PC-9 (cell line): ENCODE measurements at regions not wholly inside any gene's neighbourhood (a gene's known extent, or its start where the extent isn't known, plus 50 kb on each side); places are given as distances from the start of the nearest gene placed in this dataset.

Experiments
- BruUV-seq: library from RNA; stranded (reverse); fragments of 400-500 nt; replicated peaks from 2 replicates; lab custom pipeline; 2021; lab: Mats Ljungman, UMichigan
- CTCF ChIA-PET: fragments of 300-600 bp; sonication (Branson Sonifier 250); formaldehyde crosslinking; loops from one replicate; lab custom pipeline; 2022; ENCODE audit warnings: antibody characterized with exemption; lab: Charles Lee
- POLR2A ChIA-PET: fragments of 300-600 bp; sonication (Branson Sonifier 250); formaldehyde crosslinking; loops from one replicate; lab custom pipeline; 2022; ENCODE audit warnings: antibody characterized with exemption; ENCODE audit not compliant: unreplicated experiment; lab: Charles Lee
- DNase-seq, 2 experiments: peaks; one replicate each; pipeline versions ENCODE4 v3.0.0 to v3.0.0-alpha.2; 2015 to 2022; ENCODE audit warnings: mixed read lengths in 1 of 2
- H2AFZ ChIP-seq: fragments of 200-600 bp; sonication (generic); 2 replicates; pipeline ENCODE4 v1.8.1; 2017; ENCODE audit warnings: antibody characterized with exemption
- H3F3A ChIP-seq: fragments of 200-600 bp; sonication (generic); 2 replicates; pipeline ENCODE4 v1.8.1; 2017; ENCODE audit warnings: antibody characterized with exemption, mild to moderate bottlenecking, low read depth; ENCODE audit not compliant: insufficient read depth
- H3K27ac ChIP-seq: fragments of 200-600 bp; sonication (generic); 2 replicates; pipeline ENCODE4 v1.6.1; 2016; ENCODE audit warnings: mixed run types
- H3K27me3 ChIP-seq: fragments of 200-600 bp; sonication (generic); 2 replicates; pipeline ENCODE4 v1.6.1; 2016; ENCODE audit warnings: low read depth, mixed run types; ENCODE audit not compliant: insufficient read depth
- H3K36me3 ChIP-seq: fragments of 200-600 bp; sonication (generic); 2 replicates; pipeline ENCODE4 v1.6.1; 2016; ENCODE audit warnings: low read depth, mixed run types
- H3K4me1 ChIP-seq: fragments of 200-600 bp; sonication (generic); replicated peaks from 2 replicates; pipeline ENCODE4 v1.6.1; 2016; ENCODE audit warnings: mixed run types; ENCODE audit not compliant: insufficient read depth
- H3K4me2 ChIP-seq: fragments of 200-600 bp; sonication (generic); 2 replicates; pipeline ENCODE4 v1.6.1; 2017; ENCODE audit warnings: mixed run types
- H3K4me3 ChIP-seq: fragments of 200-600 bp; sonication (generic); 2 replicates; pipeline ENCODE4 v1.6.1; 2016; ENCODE audit warnings: mixed run types
- H3K79me2 ChIP-seq: fragments of 200-600 bp; sonication (generic); 2 replicates; pipeline ENCODE4 v1.6.1; 2017; ENCODE audit warnings: low read depth, mixed run types
- H3K9me2 ChIP-seq: fragments of 200-600 bp; sonication (generic); 2 replicates; pipeline ENCODE4 v1.8.1; 2017; ENCODE audit warnings: mild to moderate bottlenecking; ENCODE audit not compliant: insufficient read depth
- H3K9me3 ChIP-seq: fragments of 200-600 bp; sonication (generic); 2 replicates; pipeline ENCODE4 v1.8.1; 2016; ENCODE audit warnings: low read depth; ENCODE audit not compliant: insufficient read depth
- H4K20me1 ChIP-seq: fragments of 200-600 bp; sonication (generic); 2 replicates; pipeline ENCODE4 v1.8.1; 2017; ENCODE audit not compliant: insufficient read depth
- EZH2 ChIP-seq: fragments of 200-600 bp; sonication (generic); IDR thresholded peaks from 2 replicates; pipeline ENCODE4 v1.8.0; 2017; ENCODE audit warnings: antibody characterized with exemption, low read depth
- intact Hi-C: fragments of 100-400 bp; cut with micrococcal nuclease; formaldehyde crosslinking; loops from one replicate; pipeline ENCODE4 v1.10.0; 2022; ENCODE audit not compliant: unreplicated experiment
- TF ChIP-seq, protein P1 (sequence below): fragments of 200-600 bp; sonication (generic); conservative IDR thresholded peaks from 2 replicates; pipeline ENCODE4 v1.6.1; 2017; ENCODE audit warnings: mixed run types, antibody characterized with exemption, mild to moderate bottlenecking, moderate library complexity

DNA sequence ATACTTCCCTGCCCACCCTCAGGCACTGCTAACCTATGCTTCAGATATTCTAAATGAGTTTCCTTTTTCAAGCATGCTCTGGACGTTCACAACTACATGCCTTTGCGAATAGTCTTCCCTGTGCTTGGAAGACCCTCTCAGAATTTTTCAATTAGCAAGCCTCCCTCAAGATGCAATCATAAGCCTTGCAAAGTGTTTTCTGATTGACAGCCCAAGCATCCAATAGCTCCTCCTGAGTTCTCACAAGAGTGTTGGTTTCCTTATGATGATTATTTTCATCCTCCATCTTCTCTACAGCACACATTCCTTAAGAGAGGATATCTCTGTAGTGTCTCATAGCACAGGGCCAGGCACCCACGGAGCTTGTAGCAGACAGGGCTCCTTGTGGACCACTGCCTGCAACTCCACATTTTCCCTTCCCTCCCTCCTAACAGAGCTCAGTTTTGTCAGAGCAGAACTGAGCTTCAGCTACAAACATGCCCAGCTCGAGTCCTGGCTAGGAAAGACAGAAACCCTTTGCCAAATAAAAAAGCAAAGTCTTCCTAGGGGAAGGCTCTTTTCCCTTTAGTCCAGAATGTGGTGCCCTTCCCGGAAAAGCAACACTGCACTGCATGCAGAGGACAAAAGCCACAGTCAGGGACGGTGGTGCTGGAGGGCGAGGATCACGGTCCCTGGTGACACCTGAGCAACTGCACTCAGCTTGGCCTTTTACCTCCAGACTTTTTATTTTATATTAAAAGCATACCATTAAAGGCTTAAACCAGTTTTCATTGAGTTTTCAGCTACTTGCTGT is 819.8 kb upstream of the ID2 start:
- BruUV-seq, result no TSS peak
- no peaks in the 10 kb centered on the region for H3K9me2 ChIP-seq
- peaks cover 3% of the 10 kb centered on the region; the same call in 1 of the 2 replicates for H4K20me1 ChIP-seq
- no peaks in the 10 kb centered on the region for H3K4me1 ChIP-seq
- no peaks in the 10 kb centered on the region for H3K9me3 ChIP-seq
- no peak overlapping the region for H3K4me3 ChIP-seq
- ChIA-PET POLR2A (no interaction called here), CTCF (no interaction called here)
- intact Hi-C loops, result no loop called here
- no peak overlapping the region for H3K4me2 ChIP-seq
- H3K79me2 ChIP-seq, result no peaks in the 10 kb centered on the region
- no peak for TF ChIP-seq EZH2
- TF ChIP-seq, protein P1, sequence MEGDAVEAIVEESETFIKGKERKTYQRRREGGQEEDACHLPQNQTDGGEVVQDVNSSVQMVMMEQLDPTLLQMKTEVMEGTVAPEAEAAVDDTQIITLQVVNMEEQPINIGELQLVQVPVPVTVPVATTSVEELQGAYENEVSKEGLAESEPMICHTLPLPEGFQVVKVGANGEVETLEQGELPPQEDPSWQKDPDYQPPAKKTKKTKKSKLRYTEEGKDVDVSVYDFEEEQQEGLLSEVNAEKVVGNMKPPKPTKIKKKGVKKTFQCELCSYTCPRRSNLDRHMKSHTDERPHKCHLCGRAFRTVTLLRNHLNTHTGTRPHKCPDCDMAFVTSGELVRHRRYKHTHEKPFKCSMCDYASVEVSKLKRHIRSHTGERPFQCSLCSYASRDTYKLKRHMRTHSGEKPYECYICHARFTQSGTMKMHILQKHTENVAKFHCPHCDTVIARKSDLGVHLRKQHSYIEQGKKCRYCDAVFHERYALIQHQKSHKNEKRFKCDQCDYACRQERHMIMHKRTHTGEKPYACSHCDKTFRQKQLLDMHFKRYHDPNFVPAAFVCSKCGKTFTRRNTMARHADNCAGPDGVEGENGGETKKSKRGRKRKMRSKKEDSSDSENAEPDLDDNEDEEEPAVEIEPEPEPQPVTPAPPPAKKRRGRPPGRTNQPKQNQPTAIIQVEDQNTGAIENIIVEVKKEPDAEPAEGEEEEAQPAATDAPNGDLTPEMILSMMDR, result no peak
- H3K27me3 ChIP-seq, result no peaks in the 10 kb centered on the region
- H3F3A ChIP-seq, result no peaks in the 10 kb centered on the region
- no peak overlapping the region for H2AFZ ChIP-seq
- H3K27ac ChIP-seq, result no peak overlapping the region
- H3K36me3 ChIP-seq, result no peaks in the 10 kb centered on the region
- no peak for DNase-seq

DNA sequence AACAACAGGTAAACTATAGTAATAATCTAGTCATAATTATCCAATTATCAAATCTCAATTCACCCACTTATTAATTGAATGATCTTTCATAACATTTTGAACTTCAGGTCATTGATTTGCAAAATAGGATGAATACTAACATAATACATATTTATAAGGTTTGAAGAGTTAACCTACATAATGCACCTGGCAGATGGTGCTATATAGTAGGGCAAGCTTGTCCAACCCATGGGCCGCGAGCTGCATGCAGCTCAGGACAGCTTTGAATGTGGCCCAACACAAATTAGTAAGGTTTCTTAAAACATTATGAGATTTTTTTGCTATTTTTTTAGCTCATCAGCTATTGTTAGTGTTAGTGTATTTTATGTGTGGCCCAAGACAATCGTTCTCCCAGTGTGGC is 815.8 kb upstream of the ID2 start:
- Histone ChIP-seq H3K27ac (no peak overlapping the region), H3K4me1 (no peaks in the 10 kb centered on the region), H2AFZ (no peak overlapping the region), H3F3A (no peaks in the 10 kb centered on the region), H4K20me1 (peaks cover 3% of the 10 kb centered on the region; the same call in 1 of the 2 replicates), H3K4me2 (no peak overlapping the region), H3K9me3 (no peaks in the 10 kb centered on the region), H3K4me3 (no peak overlapping the region), H3K36me3 (no peaks in the 10 kb centered on the region), H3K79me2 (no peaks in the 10 kb centered on the region), H3K9me2 (no peaks in the 10 kb centered on the region), H3K27me3 (peaks cover 5% of the 10 kb centered on the region; the same call in 1 of the 2 replicates)
- no TSS peak for BruUV-seq
- TF ChIP-seq, protein P1, result no peak
- DNase-seq, result no peak
- intact Hi-C loops, result no loop called here
- POLR2A ChIA-PET, result no interaction called here
- CTCF ChIA-PET, result no interaction called here

DNA sequence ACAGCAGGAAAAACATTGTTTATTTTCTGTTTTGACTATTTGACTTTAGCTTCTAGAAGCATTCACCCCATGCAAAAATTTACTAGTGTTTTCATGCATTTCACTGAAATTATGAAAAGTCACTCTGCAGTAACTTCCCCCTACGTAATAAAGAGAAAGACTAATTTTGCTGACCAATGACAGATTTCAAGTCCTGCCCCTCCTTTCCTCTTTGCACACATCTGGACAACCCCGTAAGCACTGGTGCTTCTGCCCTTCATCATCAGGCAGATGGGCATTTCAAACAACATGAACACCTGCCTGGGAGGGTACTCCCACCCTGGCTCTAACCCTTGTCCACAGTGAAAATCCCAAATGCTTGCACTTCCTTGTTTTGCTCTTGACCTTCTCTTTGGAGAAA is 815.0 kb upstream of the ID2 start:
- no peaks in the 10 kb centered on the region for H3K9me3 ChIP-seq
- H3K36me3 ChIP-seq, result no peaks in the 10 kb centered on the region
- H2AFZ ChIP-seq, result no peak overlapping the region
- H3K79me2 ChIP-seq, result no peaks in the 10 kb centered on the region
- no peaks in the 10 kb centered on the region for H3K4me1 ChIP-seq
- no TSS peak for BruUV-seq
- H3K9me2 ChIP-seq, result no peaks in the 10 kb centered on the region
- peaks cover 3% of the 10 kb centered on the region; the same call in 1 of the 2 replicates for H4K20me1 ChIP-seq
- peaks cover 7% of the 10 kb centered on the region for H3K27me3 ChIP-seq
- no peak for TF ChIP-seq EZH2
- TF ChIP-seq, protein P1, result no peak
- no peak for DNase-seq
- H3K27ac ChIP-seq, result no peak overlapping the region
- intact Hi-C loops, result no loop called here
- H3K4me3 ChIP-seq, result no peak overlapping the region
- H3F3A ChIP-seq, result no peaks in the 10 kb centered on the region
- ChIA-PET CTCF (no interaction called here), POLR2A (no interaction called here)
- no peak overlapping the region for H3K4me2 ChIP-seq
